ENCODE measurements at regions not wholly inside any gene's neighbourhood (a gene's known extent, or its start where the extent isn't known, plus 50 kb on each side); places are given as distances from the start of the nearest gene placed in this dataset.
"Not testable (repeated sequence)": the region's sequence is repeated elsewhere in the genome, so short reads cannot be mapped to it uniquely, and the experiment has no call there.

DNA sequence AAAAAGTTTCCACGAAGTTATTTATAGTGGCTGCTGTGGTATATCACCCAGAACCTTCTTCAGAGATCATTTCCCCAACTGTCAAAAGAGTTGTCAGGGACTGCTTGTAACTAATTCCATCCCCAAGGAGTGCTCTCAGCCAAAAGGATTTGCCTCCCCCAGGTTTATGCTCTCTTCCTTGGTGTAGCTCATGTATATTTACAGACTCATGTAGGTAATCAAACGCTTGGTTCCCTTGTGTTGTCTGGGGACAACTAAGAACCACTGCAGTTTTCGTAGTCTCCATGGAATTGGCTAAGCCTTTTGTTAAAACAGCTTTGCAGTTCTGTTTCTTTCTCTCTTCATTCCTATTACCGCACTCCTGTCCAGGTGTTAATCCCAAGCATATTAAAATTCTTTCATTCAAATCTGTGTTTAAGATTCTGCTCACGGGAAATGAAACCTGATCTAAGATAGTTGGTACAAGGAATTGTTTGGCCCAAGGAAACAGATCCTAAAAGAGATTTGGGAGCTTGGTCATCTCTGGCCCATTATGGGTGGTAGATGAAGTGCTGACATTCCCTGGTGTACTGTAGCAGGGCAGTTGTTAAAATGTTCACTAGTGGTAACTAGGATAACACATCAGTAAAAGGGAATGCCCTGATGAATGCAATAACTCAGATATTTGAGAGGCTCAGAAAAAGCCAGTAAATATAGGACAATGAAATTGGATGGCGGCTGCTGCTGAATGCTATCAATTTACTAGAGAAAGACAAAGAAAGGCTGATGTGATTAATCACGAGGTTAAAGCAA is 361.3 kb upstream of the GBE1 start:
- no peak for DNase-seq (ENCODE audit: low read depth, low spot score)
- POLR2A ChIA-PET: no interaction called here
- H3K4me3 ChIP-seq (ENCODE audit: low read depth, low read length): no peak overlapping the region
- CTCF ChIA-PET: interaction anchor here (1.2 kb wide), 1 partner anchor 10 kb away, joined by 4 read pairs; no protein-coding TSS in a partner anchor
- TF ChIP-seq, protein P1, sequence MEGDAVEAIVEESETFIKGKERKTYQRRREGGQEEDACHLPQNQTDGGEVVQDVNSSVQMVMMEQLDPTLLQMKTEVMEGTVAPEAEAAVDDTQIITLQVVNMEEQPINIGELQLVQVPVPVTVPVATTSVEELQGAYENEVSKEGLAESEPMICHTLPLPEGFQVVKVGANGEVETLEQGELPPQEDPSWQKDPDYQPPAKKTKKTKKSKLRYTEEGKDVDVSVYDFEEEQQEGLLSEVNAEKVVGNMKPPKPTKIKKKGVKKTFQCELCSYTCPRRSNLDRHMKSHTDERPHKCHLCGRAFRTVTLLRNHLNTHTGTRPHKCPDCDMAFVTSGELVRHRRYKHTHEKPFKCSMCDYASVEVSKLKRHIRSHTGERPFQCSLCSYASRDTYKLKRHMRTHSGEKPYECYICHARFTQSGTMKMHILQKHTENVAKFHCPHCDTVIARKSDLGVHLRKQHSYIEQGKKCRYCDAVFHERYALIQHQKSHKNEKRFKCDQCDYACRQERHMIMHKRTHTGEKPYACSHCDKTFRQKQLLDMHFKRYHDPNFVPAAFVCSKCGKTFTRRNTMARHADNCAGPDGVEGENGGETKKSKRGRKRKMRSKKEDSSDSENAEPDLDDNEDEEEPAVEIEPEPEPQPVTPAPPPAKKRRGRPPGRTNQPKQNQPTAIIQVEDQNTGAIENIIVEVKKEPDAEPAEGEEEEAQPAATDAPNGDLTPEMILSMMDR (IDR thresholded peaks at IDR 0.05; ENCODE audit: insufficient read depth, low read length, missing control alignments): no peak

DNA sequence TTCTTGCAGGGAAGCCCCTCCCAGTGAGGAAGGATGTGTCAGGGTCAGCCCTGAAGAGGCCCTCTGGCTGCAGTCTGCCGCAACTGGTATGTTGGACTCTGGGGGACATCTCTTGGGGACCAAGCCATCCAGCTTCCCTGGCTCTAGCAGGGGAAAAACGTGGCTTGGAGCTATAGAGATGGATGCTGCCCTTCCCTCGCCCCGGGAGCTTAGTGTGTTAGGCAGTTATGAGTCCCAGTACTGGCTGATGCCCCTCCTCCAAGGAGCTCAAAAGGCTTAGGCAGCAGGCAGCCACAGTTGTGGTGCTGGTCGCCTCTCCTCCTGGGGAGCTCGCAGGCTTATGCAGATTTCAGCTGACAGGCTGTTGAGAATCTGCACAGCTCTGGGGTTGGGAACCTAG is 353.1 kb upstream of the GBE1 start:
- POLR2A ChIA-PET: no interaction called here
- CTCF ChIA-PET: no interaction called here
- H3K4me3 ChIP-seq (ENCODE audit: low read depth, low read length): no peak overlapping the region
- DNase-seq (ENCODE audit: low read depth, low spot score): no peak
- TF ChIP-seq, protein P1 (IDR thresholded peaks at IDR 0.05; ENCODE audit: insufficient read depth, low read length, missing control alignments): no peak

DNA sequence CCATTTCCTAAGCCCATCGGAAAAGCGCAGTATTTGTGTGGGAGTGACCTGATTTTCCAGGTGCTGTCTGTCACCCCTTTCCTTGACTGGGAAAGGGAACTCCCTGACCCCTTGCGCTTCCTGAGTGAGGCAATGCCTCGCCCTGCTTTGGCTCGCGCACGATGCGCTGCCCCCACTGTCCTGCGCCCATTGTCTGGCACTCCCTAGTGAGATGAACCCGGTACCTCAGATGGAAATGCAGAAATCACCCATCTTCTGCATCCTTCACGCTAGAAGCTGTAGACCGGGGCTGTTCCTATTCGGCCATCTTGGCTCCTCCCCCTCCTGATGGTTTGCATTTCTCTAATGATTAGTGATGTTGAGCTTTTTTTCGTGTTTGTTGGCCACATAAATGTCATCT is 349.3 kb upstream of the GBE1 start:
- CTCF ChIA-PET; POLR2A ChIA-PET; DNase-seq (ENCODE audit: low read depth, low spot score); H3K4me3 ChIP-seq (ENCODE audit: low read depth, low read length): not testable (repeated sequence)

DNA sequence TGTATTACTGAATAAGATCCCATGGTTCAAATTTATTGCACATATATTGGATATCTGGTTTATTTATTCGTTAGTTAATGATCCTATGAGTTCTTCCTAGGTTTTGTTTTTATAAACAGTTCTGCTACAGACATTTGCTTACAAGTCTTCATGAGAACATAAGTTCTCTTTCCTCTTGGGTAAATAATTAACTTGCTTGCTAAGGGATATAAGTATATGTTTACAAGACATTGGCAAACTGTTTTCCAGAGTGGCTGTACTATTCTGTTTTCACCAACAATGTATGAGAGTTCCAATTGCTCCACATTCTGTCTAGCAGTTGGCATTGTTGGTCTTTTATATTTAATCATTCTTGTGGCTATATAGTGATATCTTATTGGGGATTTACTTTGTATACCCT is 341.8 kb upstream of the GBE1 start:
- ChIA-PET CTCF (no interaction called here), POLR2A (no interaction called here)
- DNase-seq (ENCODE audit: low read depth, low spot score): no peak
- TF ChIP-seq, protein P1 (IDR thresholded peaks at IDR 0.05; ENCODE audit: insufficient read depth, low read length, missing control alignments): no peak
- no peak overlapping the region for H3K4me3 ChIP-seq (ENCODE audit: low read depth, low read length)

DNA sequence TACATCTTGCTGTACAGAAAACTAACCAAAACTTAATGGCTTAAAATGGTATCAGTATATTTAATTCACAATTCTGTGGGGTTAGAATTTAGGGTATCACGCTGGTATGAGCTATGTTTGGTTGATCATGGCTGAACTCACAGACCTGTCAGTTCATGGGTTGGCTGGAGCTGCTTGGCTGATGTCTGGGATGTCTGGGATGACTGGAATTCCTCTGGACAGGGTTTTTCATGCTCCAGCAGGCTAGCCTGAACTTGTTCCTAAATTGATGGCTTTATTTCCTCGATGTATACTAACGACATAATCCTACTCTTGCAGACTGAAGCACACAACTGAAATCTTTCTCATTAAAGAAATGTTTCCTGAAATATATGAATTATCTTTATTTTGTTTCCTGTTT is 338.9 kb upstream of the GBE1 start:
- DNase-seq (ENCODE audit: low read depth, low spot score): no peak
- TF ChIP-seq, protein P1 (IDR thresholded peaks at IDR 0.05; ENCODE audit: insufficient read depth, low read length, missing control alignments): no peak
- H3K4me3 ChIP-seq (ENCODE audit: low read depth, low read length): no peak overlapping the region
- ChIA-PET CTCF (no interaction called here), POLR2A (no interaction called here)

DNA sequence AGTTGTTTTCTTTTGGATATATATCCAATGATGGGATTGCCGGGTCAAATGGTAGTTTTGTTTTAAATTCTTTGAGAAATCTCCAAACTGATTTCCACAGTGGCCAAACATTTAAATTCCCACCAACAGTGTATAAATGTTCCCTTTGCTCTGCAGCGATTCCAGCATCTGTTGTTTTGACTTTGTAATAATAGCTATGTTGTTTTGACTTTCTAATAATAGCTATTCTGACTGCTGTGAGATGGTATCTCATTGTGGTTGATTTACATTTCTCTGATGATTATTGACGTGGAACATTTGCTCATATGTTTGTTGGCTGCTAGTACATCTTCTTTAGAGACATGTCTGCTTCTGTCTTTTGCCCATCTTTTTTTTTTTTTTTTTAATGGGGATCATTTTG is 332.2 kb upstream of the GBE1 start:
- TF ChIP-seq, protein P1 (IDR thresholded peaks at IDR 0.05; ENCODE audit: insufficient read depth, low read length, missing control alignments): no peak
- no peak for DNase-seq (ENCODE audit: low read depth, low spot score)
- CTCF ChIA-PET: no interaction called here
- H3K4me3 ChIP-seq (ENCODE audit: low read depth, low read length): no peak overlapping the region
- POLR2A ChIA-PET: no interaction called here

DNA sequence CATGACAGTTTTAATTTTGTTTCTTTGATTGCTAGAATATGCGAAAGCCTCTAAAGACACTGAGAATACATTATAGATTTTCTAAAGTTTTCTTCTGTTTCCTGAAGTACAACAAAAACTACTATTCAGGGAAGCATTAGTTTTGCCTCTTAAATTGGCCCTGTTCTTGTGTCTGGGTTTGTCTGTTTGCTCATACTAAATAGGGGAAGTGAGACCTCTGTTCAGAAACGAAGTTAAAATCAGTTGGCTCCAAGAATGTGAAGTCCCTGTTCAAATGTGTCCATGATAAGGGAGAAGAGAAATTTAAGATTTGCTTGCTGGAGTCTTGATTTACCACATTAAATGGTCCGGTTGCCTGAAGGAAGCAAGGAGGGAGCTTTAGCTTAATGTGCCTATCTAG is 327.3 kb upstream of the GBE1 start:
- TF ChIP-seq, protein P1 (IDR thresholded peaks at IDR 0.05; ENCODE audit: insufficient read depth, low read length, missing control alignments): no peak
- no peak for DNase-seq (ENCODE audit: low read depth, low spot score)
- ChIA-PET CTCF (no interaction called here), POLR2A (no interaction called here)
- H3K4me3 ChIP-seq (ENCODE audit: low read depth, low read length): no peak overlapping the region
